Suprapubic skin (tissue), 3 donors: ENCODE measurements at regions not wholly inside any gene's neighbourhood (a gene's known extent, or its start where the extent isn't known, plus 50 kb on each side); places are given as distances from the start of the nearest gene placed in this dataset.

ENCODE experiments used
- CTCF ChIP-seq, 2 donors: fragments of 200-600 bp in 1 of 2; fragments of 450-650 bp in 1 of 2; sonication (generic) in 1 of 2; IDR thresholded peaks; one replicate each; pipeline ENCODE4 v1.5.1; 2016 to 2019; ENCODE audit warnings: antibody characterized with exemption in 2 of 2, mild to moderate bottlenecking in 1 of 2, moderate library complexity in 1 of 2
- POLR2AphosphoS5 ChIP-seq, 3 donors: sonication (generic); formaldehyde crosslinking; IDR thresholded peaks; one replicate each; pipeline ENCODE4 v1.6.1; 2017; ENCODE audit warnings: antibody characterized with exemption in 3 of 3

- no peak for TF ChIP-seq CTCF (IDR thresholded peaks at IDR 0.05)
- no peak for TF ChIP-seq POLR2AphosphoS5 (IDR thresholded peaks at IDR 0.05)
These were observed 51.9 kb upstream of the PRRC2C start for GRCh38 chr1:171433451-171433850.
